ENCODE measurements at regions not wholly inside any gene's neighbourhood (a gene's known extent, or its start where the extent isn't known, plus 50 kb on each side); places are given as distances from the start of the nearest gene placed in this dataset.

- Histone ChIP-seq H3K4me3 (no peak overlapping the region), H3K9me3 (no peaks in the 10 kb centered on the region), H3K36me3 (no peaks in the 10 kb centered on the region), H3K27ac (no peak overlapping the region), H3K27me3 (no peaks in the 10 kb centered on the region), H3K4me1 (no peaks in the 10 kb centered on the region)
- intact Hi-C loops (cut with DNase I), result no loop called here
- DNase-seq, result no peak
- TF ChIP-seq CTCF (IDR thresholded peaks at IDR 0.05), result no peak
- TF ChIP-seq POLR2A (IDR thresholded peaks at IDR 0.05), result no peak
- 37 to 45% methylated on average over 2 of the region's 2 CpGs for WGBS, 2 donors
Observed at GRCh38 chr4:18850867-18851266, 829.3 kb upstream of the LCORL start.

GRCh38 chr4:18847249-18847890 lies 825.8 kb upstream of the LCORL start:
- Histone ChIP-seq H3K9me3 (no peaks in the 10 kb centered on the region), H3K4me1 (no peaks in the 10 kb centered on the region), H3K27ac (no peak overlapping the region), H3K4me3 (no peak overlapping the region), H3K27me3 (no peaks in the 10 kb centered on the region), H3K36me3 (no peaks in the 10 kb centered on the region)
- 42 to 46% methylated on average over 5 of the region's 5 CpGs for WGBS, 2 donors
- TF ChIP-seq POLR2A (IDR thresholded peaks at IDR 0.05), result no peak
- no peak for TF ChIP-seq CTCF (IDR thresholded peaks at IDR 0.05)
- DNase-seq, result no peak
- intact Hi-C loops (cut with DNase I), result no loop called here

- Histone ChIP-seq H3K4me3 (no peak overlapping the region), H3K36me3 (no peaks in the 10 kb centered on the region), H3K27me3 (no peaks in the 10 kb centered on the region), H3K27ac (no peak overlapping the region), H3K9me3 (no peaks in the 10 kb centered on the region), H3K4me1 (no peaks in the 10 kb centered on the region)
- no peak for DNase-seq
- 89 to 94% methylated on average over 1 of the region's 1 CpG for WGBS, 2 donors
- TF ChIP-seq POLR2A (IDR thresholded peaks at IDR 0.05) (no peak), CTCF (IDR thresholded peaks at IDR 0.05) (no peak)
- intact Hi-C loops (cut with DNase I), result no loop called here
Observed at GRCh38 chr4:18846313-18846712, 824.8 kb upstream of the LCORL start.

GRCh38 chr4:18844726-18845125 lies 823.2 kb upstream of the LCORL start:
- TF ChIP-seq POLR2A (IDR thresholded peaks at IDR 0.05) (no peak), CTCF (IDR thresholded peaks at IDR 0.05) (no peak)
- Histone ChIP-seq H3K27me3 (no peaks in the 10 kb centered on the region), H3K27ac (no peak overlapping the region), H3K36me3 (no peaks in the 10 kb centered on the region), H3K4me3 (no peak overlapping the region), H3K4me1 (no peaks in the 10 kb centered on the region), H3K9me3 (no peaks in the 10 kb centered on the region)
- DNase-seq, result no peak
- 33 to 42% methylated on average over 1 of the region's 1 CpG for WGBS, 2 donors
- intact Hi-C loops (cut with DNase I), result no loop called here

- H3K9me3 ChIP-seq, result no peaks in the 10 kb centered on the region
- H3K27me3 ChIP-seq, result no peaks in the 10 kb centered on the region
- intact Hi-C loops (cut with DNase I), result no loop called here
- H3K4me1 ChIP-seq, result no peaks in the 10 kb centered on the region
- DNase-seq, result no peak
- no peak overlapping the region for H3K4me3 ChIP-seq
- no peaks in the 10 kb centered on the region for H3K36me3 ChIP-seq
- H3K27ac ChIP-seq, result no peak overlapping the region
- TF ChIP-seq POLR2A (IDR thresholded peaks at IDR 0.05), result no peak
- no peak for TF ChIP-seq CTCF (IDR thresholded peaks at IDR 0.05)
- 68% methylated on average over 5 of the region's 5 CpGs; no CpG with 5 or more reads in 1 of the 2 donors for WGBS, 2 donors
Observed at GRCh38 chr4:18842431-18842830, 820.9 kb upstream of the LCORL start.

Data from esophagus squamous epithelium (tissue), 5 donors.